ENCODE measurements at regions not wholly inside any gene's neighbourhood (a gene's known extent, or its start where the extent isn't known, plus 50 kb on each side); places are given as distances from the start of the nearest gene placed in this dataset.
"Not testable (repeated sequence)": the region's sequence is repeated elsewhere in the genome, so short reads cannot be mapped to it uniquely, and the experiment has no call there.

DNA sequence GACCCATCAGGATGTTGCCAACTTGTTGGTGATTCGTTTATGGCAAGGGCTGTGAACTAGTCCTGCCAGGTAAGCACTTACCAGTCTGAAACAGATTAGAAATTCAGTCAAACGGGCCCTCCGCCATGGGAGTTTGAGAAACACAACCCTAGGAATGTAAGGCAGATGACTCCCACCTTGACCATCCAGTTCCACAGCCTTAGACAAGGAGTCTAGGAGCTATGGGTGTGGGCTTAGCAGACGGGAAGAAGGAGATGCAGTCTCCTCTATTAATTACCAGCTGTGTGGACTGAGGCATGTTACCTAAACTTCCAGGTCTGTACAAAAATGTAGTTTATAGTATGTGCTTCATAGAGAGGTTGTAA is 319.4 kb upstream of the NCKAP5 start:
- DNase-seq: no peak

DNA sequence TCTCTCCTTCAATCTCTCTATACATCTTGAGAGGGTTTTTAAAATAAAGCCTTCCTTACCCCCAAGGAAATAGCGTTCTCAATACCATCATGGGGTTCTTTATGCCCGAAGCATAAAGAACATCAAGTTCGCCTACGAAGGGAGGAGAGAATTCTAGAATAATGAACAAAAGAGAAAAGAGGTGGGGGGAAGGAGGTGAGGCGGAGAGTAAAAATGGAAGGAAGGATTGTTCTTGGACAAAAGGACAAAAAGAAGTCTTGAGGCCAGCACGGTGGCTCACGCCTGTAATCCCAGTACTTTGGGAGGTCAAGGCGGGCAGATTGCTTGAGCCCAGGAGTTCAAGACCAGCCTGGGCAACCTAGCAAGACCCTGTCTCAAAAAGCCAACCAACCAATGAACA is 319.8 kb upstream of the NCKAP5 start:
- DNase-seq: no peak

DNA sequence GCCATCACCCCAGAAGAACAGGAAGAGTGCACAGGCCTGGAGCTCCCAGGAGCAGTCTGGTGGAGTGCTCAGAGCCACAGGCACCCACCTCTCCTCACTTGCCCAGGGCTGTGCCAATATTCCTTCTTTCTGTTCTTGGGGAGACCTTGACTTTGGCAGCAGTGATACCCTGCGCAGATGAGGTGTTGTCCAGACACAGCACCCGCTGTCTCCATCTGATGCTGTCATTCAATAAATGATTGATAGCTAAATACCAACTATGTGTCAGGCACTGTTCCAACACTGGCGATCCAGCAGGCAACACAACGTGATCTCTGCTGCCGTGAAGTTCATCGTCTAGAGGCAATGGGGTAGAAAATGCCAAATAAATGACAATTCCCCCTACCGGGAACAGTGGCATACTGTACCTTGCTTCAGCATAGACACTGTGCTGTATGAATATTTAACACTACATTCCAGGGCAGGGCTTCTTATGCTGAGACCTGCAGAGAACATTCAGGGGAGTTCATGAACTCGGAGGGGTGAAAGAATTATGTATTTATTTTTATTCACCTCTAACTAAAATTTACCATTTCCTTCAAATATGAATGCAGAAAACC is 320.5 kb upstream of the NCKAP5 start:
- DNase-seq: no peak

DNA sequence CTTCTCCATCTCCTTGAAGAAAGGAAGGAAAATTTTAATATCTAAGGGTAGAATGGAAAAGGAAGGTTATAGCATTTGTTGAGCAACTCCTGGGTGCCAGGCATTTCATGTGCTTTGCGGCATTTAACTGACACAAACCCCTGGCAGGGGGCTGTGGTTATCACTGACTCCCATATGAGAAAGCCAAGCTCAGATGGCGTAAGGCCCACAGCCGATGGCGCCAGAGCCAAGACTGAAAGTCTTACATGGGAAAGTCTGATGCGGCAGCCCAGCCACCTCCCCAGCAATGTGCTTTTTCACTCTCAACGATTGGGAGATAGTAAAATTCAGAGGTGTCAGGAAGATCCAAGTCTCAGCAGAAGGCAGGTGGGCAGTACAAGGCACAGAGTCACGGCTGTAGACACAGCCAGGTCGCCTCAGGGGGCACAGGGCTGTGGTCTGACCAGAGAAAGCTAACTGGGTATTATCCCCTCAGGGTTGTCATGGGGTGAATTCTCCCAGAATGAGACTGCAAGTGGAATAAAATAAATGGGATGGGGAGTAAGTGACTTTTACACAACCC is 324.2 kb upstream of the NCKAP5 start:
- no peak for DNase-seq

DNA sequence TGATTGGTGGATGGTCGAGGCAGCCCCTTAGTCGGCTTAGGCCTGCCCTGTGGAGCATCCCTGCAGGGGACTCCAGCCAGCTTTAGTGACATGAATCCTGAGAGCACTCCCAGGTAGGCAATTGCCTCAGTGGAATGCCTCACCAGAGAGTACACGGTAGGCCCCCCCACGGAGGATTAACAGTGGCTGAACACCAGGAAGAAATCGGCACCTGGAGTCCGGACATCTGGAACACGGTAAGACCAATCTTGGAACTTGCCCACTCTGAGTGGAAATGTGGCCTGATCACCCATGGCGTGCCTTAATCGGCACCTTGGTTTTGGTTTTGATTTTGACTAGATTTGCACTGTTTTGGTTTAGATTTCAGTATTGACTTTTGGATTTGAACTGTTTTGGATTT is 326.2 kb upstream of the NCKAP5 start:
- no peak for DNase-seq

DNA sequence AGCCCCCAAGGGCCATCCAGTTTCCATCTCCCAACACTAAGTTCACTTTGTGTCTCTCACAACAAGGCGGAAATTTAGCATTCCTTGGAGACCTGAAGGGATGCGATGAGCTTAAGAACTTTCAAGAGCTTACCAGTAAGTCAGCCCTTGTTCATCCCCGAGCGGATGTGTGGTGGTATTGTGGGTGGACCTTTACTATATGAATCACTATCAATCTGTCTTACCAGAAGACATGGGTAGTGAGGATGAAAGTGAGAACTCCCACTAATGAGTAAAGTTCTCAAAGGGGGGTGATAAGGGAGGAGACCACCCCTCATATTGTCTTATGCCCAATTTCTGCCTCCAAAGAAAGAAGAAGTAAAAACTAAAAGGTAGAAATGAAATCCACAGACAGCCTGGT is 329.6 kb upstream of the NCKAP5 start:
- not testable (repeated sequence) for DNase-seq

DNA sequence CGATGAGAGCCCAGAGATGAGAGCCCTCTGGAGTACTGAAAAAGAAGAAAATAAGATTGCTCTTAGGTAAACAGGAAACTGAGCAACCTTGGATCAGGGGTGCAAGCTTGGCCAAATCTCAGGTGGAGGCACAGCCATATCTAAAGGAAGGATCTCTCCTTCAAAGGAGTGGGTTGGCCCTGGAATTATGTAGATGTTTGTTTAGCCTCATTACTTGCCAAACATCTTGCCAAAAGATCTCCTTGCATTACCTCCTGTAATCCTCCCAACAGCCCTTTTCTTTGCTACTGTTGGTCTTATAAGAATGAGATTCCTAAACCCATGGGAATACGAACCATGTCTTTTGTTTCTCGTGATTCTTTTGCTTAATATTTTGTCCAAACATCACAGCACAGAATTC is 332.6 kb upstream of the NCKAP5 start:
- DNase-seq: no peak

DNA sequence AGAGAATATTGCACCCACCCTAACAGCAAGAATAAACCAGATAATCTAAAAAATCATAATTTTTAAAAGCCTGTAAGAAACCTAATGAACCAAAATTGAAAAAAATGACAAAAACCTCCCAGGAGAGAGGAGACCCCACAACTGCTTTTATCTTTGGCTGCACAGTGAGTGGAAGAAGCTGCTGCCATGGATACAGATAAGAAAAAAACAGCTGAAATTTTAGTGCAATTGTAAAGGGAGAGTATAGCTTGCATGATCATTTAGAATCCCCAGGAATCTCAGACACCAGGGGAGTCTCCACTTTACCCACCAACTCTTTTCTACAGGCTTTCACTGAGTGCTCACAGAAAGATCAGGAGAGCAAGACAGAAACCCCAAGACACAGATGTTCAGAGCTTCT is 338.1 kb upstream of the NCKAP5 start:
- no peak for DNase-seq

DNA sequence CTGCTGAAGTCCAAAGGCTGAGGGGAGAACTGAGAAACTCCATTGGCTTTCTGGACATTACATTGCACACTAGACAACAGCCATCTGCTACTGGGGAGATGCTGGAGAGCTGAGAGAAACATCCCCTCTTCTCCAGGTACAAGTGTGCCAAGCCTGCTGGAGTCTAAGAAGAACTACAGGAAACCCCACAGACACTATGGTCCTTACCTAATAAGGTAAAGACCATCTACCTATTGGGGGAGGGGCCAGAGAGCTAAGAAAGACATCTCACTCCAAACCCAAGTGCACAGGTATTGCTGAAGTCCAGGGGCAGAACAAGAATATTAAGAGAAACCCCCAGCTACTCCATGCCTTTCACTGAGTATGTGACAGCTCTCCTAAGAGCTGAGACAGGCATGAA is 338.7 kb upstream of the NCKAP5 start:
- no peak for DNase-seq

DNA sequence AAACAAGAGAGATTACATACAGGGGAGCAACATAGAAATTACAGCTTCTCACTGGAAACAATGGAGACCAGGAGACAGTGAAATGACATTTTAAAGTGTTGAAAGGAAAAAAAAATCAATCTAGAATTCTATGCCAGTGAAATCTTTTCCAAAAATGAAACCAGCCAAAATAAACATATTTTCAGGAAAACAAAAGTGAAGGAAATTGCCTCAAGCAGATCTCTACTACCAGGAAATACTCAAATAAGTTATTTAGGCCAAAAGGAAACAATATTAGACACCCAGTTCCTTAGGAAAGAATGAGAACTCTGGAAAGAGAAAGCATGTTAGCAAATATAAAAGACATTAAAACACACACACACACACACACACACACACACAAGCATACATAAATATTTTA is 339.9 kb upstream of the NCKAP5 start:
- DNase-seq: no peak

DNA sequence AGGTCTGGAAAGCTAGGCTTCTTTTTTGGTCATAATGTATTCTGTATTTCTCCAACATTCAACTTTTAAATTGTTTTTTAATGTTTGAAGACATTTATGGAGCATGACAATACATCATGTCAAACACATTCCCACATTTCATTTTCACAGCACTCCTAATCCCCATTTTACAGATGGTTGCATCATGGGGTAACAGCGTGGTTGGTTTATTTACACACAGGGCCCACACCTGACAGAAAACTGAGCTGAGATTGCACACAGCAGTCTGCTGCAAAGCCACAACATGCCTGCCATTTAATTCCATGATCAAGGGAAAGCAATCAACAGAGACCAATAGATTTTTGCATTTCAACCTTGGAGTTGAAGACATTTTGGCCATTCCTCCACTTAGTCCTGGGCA is 335.7 kb upstream of the MGAT5 start:
- DNase-seq: no peak

DNA sequence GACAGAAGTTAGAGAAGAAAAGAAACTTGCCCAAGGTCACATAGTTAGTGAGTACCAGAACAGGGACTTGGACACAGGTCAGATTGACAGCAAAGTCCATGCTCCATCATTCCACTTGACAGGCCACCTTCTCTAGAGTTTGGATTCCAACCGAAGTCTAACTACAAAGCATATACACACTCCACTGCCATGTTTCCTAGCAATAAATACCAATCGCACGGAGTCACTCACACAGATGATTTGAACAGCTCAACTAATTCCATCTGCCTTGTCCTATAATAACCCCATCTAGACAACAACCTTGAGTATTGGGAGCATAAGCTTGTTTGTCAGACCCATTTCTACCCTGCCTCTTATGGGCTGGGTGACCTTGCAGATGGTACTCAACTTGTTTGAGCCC is 334.6 kb upstream of the MGAT5 start:
- DNase-seq: no peak

DNA sequence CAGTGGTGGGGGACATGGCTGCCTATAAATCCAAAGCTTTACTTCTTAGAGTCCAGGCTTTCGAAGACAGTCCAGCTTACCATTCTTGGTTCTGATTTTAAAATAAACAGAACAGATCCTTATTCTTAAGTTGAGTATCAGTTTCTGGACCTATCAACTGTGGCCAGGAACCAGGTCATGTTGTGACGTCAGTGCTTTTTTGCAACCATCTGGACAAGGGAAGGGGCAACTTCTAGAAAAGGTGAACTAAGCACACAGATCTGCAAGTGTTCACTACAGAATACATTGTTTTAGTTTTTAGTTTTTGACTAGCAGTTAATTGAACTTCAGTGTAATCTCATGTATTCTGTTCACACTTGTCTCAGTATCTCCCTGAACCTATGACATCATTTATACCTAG is 326.0 kb upstream of the MGAT5 start:
- no peak for DNase-seq

DNA sequence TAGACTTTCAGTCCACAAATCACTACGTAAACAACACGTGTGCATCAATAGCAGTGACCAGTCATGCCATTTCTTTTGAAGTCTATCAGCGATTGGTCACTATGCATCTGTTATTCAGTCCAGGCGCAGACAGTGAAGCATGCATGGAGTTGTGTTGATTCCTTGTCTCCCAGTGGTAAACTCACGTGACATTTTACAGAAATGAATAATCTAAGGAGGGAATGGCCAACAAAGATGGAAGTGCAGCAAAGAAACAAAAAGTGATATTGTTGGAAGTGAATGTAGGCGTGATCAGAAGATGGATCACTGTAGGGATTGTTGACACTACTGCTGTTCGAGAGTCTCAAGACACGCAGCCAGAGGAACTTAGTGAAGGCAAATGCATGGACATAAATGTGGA is 317.8 kb upstream of the MGAT5 start:
- no peak for DNase-seq

DNA sequence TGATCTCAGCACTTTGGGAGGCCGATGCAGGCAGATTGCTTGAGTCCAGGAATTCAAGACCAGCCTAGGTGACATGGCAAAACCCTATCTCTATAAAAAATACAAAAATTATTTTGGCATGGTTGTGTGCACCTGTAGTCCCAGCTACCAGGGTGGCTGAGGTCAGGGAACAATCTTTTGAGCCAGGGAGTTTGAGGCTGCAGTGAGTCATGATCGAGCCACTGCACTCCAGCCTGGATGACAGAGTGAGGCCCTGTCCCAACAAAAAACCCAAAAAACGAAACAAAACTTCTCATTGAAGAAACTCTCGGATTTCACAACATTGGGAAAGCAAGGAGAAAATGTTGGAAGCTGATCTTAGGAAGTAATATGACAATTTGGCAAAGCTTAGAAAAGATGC is 317.3 kb upstream of the MGAT5 start:
- no peak for DNase-seq

DNA sequence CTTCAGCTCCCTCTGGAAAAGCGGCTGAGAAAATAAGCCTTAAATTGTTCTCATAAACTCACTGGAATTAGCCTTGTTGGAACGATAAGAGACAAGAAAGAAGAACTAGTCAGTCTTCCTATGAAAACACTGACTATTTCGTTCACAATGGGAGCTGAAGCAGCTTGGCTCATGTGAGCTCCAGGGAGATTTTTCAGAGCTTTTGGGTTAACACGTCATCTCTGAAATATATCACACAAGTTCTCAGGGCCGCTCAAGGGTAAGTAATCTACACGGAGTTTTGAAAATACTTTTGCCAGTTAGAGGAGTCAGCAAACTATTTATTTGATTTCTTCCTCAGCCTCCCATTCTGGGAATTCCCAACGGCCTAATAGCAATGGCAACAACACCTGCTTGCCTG is 316.2 kb upstream of the MGAT5 start:
- no peak for DNase-seq

DNA sequence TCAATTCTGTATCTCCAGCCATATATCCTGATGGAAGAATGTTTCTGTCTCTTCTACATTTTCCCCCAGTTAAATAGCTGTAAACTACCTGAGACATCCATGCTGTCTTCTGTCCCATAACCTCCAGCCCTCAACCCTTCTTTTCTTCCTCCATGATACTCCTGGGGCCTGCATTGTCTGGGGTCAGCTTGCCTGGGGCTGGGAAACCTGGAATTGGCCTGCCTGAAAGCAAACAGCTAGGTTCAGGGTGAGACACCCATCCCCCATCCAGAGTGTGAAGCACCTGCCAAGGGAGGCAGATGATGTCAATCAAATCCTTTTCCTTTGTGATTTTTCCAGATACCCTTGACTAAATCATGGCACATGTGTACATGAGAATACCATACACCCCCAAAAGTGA is 313.7 kb upstream of the MGAT5 start:
- no peak for DNase-seq

DNA sequence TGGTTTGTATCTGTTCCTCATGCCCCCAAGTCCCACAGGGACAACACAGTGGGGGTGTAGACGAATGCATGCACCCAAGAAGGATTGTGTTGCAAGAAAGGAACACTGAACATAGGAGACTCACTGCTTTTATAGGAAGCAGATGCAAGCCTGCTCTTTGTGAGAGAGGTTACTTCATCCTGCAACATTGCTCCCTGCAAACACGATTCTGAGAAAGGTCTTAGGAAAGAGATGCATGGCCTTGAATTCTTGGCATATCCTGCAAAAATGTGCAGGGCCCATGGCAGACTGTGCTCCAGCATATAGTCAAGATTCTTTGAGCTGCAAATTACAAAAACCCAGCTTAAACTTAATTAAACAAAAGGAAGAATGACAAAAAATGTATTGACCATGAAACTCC is 312.2 kb upstream of the MGAT5 start:
- no peak for DNase-seq

DNA sequence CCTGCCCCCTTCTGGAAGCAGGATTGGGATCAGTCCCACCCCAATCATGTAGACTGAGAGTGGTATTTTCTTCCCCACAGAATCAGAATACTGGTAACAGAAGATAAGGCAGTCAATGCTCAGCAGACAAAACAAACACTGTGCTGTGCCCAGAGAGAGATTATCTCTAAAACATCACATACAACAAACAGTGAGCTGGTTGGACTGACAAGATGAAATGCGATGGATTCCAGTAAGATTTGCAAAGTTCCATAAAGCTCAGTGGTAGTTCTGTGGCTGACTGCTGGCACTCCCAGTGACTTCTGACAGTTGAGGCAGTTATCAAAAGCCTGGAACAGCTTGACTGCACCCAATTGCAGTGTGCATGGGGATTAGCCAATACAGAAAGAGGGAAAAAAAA is 311.5 kb upstream of the MGAT5 start:
- no peak for DNase-seq

DNA sequence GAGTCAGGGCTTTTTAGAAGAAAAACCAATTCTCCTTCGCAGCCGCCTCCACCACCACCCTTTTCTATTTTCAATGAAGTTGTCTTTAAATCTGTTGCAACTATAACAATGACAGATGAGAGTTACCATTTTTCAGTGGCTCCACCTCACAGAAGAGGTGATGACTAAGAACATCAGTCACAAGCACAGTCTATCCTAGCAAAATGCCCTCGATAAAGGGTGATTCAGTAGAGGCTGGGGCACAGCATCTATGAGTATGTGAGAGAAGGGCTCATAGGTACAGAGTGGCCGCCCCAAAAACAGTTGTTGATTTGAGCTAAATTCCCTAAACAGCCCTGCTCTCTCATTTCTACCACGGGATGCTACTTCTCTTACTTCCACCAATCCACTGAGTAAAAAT is 310.8 kb upstream of the MGAT5 start:
- DNase-seq: no peak

DNA sequence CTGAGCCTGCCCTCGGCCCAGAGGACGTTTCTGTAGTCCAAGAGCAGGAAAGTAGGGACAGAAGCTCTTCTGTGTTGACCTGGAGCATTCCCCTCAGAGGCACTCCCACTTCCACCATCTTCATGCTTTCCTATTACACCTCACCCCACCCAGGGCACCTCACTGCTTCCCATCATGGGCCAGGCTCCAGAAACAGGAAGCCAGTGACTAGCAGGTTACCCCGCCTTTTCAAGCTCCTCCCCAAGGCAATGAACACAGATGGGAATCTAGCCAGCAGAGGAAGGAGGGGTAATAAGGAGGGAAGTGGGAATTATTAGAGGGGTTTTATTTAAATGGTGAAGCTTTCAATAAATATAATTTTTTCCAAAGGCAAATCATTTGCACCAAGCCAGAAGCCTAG is 308.8 kb upstream of the MGAT5 start:
- DNase-seq: no peak

DNA sequence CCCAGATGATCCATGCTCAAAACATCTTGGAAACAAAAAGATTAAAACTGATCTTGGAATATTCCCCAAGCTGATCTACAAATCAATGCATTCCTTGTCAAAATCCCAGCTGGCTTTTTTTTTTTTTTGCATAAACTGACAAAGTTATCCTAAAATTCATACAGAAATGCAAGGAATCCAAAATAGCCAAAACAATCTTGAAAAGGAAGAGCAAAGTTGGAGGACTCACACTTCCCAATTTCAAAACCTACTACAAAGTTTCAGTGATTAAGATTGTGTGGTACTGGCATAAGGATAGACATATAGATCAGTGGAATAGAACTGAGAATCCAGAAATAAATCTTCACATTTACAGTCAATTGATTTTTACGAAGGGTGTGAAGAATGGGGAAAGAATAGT is 306.8 kb upstream of the MGAT5 start:
- DNase-seq: no peak

DNA sequence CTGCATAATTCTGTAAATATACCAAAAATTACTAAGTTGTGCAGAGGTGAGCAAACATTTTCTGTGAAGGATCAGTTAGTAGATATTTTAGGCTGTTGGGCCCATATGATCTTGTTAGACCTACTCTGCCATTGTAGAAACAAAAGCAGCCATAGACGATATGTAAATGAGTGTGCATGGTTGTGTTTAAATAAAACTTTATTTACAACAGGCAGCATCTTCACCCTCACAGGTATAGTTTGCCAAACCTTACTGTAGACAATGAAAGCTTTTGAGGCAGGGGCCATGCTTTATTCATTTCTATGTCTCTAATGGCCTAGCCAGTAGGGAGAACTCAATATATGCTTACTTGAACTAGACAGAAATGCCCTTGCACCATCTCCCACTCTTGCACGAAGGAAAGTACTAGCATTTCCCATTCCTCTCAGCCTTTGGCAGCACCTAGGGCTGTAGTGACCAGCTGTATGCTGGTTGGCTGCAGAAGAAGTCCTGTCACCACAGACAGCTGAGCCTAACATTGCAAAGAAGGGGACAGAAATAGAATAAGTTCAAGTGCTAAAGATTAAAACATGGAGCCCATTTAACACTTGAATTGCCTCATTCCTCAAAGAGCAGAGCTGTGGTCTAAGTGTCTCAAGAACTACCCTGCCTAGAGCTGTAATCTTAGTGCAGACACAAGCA is 305.1 kb upstream of the MGAT5 start:
- no peak for DNase-seq

DNA sequence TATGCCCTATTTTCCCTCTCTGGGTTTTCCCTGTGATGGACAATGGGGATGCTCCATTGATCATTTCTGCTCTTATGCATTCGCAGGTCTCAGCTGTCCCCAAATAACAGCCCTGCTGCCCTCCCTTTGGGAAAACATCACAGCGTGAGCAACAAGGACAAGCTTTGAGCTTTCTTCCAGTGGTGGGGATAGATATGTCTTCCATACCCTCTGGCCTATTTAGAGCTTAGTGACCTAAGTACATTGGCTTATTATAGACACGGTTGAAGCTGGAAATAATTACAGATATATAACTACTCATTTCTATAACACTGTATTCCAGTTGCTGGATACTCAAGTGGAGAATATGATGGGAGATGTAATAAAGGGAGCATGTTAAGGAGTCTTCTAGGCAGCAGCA is 304.3 kb upstream of the MGAT5 start:
- no peak for DNase-seq

DNA sequence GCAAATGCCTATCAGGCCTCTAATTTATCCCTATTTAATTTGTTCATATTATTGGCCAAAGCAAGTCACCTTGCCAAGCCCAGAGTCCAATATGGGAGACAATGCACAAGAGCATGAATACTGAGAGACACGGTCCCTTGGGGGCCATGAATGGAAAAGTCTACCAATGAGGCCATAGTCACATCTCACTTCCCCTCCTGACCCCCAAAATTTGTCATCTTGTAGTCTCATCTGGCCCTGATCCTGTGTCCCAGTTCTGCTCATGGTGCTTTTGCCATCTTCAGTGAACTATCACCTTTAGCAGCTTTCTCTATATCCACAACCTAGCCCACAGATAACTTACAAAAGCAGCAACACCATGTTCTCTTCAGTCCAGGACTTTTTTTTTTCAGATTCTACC is 302.7 kb upstream of the MGAT5 start:
- DNase-seq: no peak
